GM21825 (cell line): ENCODE measurements at regions not wholly inside any gene's neighbourhood (a gene's known extent, or its start where the extent isn't known, plus 50 kb on each side); places are given as distances from the start of the nearest gene placed in this dataset.

Experiments used
- ATAC-seq: cut with Tn5 transposase; IDR thresholded peaks from one replicate; pipeline ENCODE4 v1.9.1; 2021; ENCODE audit warnings: mild to moderate bottlenecking, moderate library complexity; ENCODE audit not compliant: unreplicated experiment

GRCh38 chr3:161555320-161555719, 58.7 kb downstream of the OTOL1 start:
- ATAC-seq: no peak

GRCh38 chr3:161556533-161556932, 59.9 kb downstream of the OTOL1 start:
- ATAC-seq: no peak

GRCh38 chr3:161556941-161557340, 60.3 kb downstream of the OTOL1 start:
- ATAC-seq: no peak

GRCh38 chr3:161557445-161558150, 61.0 kb downstream of the OTOL1 start:
- no peak for ATAC-seq

- no peak for ATAC-seq
Observed at GRCh38 chr3:161558236-161558635, 61.6 kb downstream of the OTOL1 start.

- ATAC-seq: no peak
Observed at GRCh38 chr3:161559177-161559998, 62.8 kb downstream of the OTOL1 start.

- ATAC-seq: no peak
Observed at GRCh38 chr3:161560008-161560637, 63.5 kb downstream of the OTOL1 start.

GRCh38 chr3:161567577-161568361, 71.2 kb downstream of the OTOL1 start:
- no peak for ATAC-seq

GRCh38 chr3:161568671-161569070, 72.1 kb downstream of the OTOL1 start:
- ATAC-seq: no peak

GRCh38 chr3:161571951-161572350, 75.3 kb downstream of the OTOL1 start:
- ATAC-seq: no peak

- no peak for ATAC-seq
Observed at GRCh38 chr3:161573136-161573535, 76.5 kb downstream of the OTOL1 start.

GRCh38 chr3:161575901-161576300, 79.3 kb downstream of the OTOL1 start:
- ATAC-seq: no peak

- ATAC-seq: no peak
Observed at GRCh38 chr3:161576311-161576710, 79.7 kb downstream of the OTOL1 start.

- ATAC-seq: no peak
Observed at GRCh38 chr3:161576714-161577510, 80.3 kb downstream of the OTOL1 start.

- ATAC-seq: no peak
Observed at GRCh38 chr3:161577662-161578061, 81.1 kb downstream of the OTOL1 start.

- no peak for ATAC-seq
Observed at GRCh38 chr3:161579395-161580126, 83.0 kb downstream of the OTOL1 start.

GRCh38 chr3:161585922-161586321, 89.3 kb downstream of the OTOL1 start:
- ATAC-seq: no peak

GRCh38 chr3:161586556-161587235, 90.1 kb downstream of the OTOL1 start:
- no peak for ATAC-seq

GRCh38 chr3:161598639-161599038, 102.0 kb downstream of the OTOL1 start:
- no peak for ATAC-seq
